HG03045 (cell line): ENCODE measurements at regions not wholly inside any gene's neighbourhood (a gene's known extent, or its start where the extent isn't known, plus 50 kb on each side); places are given as distances from the start of the nearest gene placed in this dataset.
A peak's percentile ranks its signal among the peaks of the same experiment; 100 is the strongest.

ENCODE experiments used
- ATAC-seq: cut with Tn5 transposase; IDR thresholded peaks from one replicate; pipeline ENCODE4 v1.9.1; 2021; ENCODE audit warnings: mild to moderate bottlenecking, moderate library complexity; ENCODE audit not compliant: unreplicated experiment

GRCh38 chr2:195413944-195414343 is 243.1 kb upstream of the SLC39A10 start:
- ATAC-seq: no peak

DNA sequence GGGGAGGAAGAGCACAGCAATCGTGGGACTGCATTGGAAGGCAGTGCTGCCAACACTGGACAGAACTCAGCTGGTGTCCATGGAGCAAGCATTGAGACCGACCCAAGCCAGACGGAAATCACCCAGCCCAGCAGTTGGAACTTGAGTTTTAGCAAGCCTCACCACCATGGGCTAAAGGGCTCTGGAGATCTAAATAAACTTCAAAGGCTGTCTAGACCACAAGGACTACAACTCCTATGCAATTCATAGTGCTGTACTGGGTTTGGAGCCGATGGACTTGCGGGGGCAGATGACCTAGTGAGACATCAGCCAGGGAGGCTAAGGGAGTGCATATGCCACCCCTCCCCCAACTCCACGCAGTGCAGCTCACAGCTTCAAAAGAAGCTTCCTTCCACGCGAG is 243.6 kb upstream of the SLC39A10 start:
- no peak for ATAC-seq

DNA sequence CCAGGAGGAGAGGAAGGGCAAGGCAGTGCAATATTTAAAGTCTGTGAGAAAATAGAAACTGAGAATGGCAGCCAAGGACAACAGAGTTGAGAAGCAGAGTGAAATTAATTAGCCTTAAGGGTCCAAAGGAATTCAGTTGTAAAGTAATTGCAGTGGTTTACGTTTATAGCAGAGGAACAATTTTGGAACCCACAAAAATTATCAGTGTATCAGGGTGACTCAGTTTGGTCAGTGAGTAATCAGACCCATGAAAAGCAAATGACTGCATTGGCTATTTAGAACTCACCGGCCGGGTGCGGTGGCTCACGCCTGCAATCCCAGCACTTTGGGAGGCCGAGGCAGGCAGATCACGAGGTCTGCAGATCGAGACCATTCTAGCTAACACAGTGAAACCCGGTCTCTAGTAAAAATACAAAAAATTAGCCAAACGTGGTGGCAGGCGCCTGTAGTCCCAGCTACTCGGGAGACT is 245.8 kb upstream of the SLC39A10 start:
- ATAC-seq: no peak

- peak; percentile 68 for ATAC-seq
Observed at GRCh38 chr2:195410074-195410671, 246.9 kb upstream of the SLC39A10 start.

DNA sequence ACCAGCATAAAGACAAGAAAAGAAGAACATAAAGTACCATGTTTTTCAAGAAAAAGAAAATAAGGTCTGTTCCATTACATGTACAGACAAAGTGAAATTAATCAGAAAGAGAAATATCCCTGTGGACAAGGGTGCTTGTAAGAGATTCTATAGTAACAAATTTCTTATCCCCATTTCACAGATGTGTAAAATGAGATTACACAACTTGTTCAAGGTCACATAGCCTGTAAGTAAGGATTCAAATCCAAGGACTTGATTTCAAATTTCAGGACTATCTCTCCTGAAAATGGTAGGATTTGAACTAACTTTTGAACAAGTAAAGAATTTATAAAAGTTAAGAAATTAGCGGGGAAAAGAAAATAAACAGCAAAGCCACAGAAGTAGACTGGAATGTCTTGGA is 248.2 kb upstream of the SLC39A10 start:
- no peak for ATAC-seq

DNA sequence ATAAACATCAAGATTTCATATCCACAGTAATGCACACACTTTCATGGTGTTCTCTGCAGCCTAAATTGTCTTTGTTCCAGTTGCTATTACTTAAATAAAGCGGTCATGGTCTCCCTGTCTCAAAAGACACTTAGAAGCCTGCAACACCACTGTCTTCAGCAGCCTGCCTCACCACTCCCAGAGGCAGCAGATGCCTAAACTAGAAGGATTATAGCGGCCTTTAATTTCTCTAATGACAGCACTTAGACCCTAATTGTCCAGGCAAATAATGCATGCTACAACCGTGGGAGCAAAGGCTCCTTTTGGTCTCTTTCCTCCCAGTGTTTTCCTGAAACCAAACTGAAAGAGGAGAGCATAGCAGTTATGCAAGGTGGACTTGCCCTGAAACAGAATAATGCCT is 248.8 kb upstream of the SLC39A10 start:
- no peak for ATAC-seq

DNA sequence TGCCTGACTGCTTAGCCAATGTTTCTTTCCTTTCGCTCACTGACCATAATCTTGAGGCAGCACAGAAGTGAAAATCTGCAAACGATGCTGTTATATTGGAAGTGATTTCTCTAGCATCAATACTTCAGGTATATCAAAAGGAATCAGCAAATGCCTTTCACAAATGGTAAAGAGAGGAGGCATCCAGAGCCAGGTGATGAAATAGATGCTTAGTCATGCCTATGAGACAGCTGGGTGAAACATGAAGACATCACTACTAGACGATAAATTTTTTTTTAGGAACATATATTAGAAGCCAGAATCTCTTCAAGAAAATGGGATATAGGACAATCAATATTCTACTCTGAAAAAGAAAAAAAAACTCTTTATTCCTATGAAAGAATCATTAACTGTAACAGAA is 249.2 kb upstream of the SLC39A10 start:
- no peak for ATAC-seq

DNA sequence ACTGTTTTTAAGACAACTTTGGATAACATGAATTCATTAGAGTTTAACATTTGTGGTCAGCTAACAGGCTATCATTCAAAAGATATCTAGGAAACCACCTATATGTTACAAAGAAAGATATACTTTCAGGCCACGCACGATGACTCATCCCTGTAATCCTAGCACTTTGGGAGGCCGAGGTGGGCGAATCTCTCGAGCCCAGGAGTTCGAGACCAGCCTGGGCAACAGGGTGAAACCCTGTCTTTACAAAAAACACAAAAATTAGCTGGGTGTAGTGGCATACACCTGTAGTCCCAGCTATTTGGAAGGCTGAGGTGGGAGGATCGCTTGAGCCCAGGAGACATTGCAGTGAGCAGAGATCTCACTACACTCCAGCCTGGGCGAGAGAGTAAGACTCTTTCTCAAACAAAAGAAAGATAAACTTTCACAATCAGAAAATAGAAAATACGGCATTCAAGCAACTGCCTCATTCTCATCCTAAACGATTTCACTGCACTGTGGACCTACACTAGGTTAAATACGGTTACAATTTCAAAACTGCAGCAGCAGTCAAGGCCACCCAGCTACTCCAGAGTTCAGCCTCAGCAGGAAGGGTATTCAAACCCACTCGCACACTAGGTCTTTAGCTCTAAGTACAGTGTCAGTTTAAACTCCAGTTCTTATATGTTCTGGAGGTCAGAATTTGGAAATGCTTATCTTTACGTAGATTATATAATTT is 250.0 kb upstream of the SLC39A10 start:
- no peak for ATAC-seq

DNA sequence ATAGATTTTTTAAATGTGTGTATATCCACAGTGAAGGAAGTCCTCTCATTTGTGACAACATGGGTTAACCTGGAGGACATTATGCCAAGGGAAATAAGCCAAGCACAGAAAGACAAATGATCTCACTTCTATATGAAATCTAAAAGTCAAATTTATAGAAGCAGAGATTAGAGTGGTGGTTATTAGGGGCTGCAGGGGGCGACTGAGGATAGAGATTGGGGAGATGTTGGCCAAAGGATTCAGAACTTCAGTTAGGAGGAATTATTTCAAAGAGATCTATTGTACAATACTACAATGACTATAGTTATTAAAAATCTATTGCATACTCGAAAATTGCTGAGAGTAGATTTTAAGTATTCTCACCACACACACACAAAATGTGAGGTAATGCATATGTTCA is 252.4 kb upstream of the SLC39A10 start:
- ATAC-seq: no peak

DNA sequence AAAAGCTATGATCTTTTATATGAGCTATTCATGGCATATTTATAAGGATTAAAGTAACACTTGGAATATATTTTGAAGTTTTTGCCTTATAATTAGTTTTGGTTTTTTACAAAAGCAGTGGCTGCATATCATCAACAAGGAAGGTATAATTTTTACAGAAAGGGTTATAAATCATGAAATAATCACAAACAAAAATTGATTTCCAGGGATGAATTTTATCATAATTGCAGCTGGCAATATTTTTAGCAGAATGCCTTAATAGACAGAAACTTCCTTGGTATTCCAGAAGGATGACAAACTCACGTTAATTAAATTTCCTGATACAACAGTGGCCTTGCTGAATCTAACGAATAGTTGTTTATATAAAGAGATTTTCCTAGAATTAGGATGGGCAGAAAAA is 260.5 kb upstream of the SLC39A10 start:
- ATAC-seq: no peak

DNA sequence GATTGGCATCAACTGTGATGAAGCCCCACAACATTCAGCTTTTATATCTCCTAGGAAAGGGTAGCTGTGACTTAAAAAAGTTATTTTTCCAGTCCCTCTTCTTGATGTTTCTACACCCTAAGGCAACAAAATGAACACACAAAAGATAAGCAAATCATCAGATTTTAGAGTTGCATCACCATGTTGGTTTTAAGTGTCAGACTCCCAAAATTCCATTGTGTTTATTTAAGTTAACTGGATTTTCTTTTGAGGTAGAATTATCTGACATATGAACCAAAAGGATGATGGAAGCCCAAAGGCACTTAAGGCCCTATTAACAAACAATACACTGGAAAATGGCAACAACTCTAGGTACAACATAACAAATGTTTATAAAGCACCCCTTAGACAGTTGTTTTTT is 261.7 kb upstream of the SLC39A10 start:
- ATAC-seq: no peak

GRCh38 chr2:195392446-195393336 is 264.3 kb upstream of the SLC39A10 start:
- ATAC-seq: no peak

DNA sequence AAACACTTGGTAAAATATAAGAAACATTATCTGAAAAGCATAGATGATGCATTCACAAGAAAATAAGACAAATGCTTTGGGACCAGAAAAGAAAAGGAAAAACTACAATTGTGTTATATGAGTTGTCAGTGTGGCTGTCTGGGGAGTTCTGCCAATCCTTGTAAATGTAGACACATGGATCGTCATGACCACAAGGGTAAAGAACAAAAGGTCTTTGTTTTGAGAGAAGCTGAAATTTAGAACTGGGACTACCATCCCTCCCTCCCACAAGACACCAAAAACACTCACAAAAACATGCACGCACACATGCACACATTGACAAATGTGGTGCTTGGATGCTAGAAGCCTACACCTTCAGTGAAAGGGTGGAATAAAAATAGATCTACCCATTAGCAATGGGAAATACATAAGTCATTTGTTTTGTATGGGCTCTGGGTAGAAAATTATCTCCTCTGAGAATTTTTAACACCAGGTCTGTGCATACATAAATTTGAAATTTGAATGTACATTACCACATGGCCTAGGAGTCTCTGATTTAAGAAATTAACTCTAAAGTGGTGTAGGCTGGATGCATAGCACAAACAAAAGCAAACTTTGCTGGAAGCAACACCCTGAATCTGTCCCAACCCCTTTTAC is 266.2 kb upstream of the SLC39A10 start:
- ATAC-seq: no peak

- no peak for ATAC-seq
Observed at GRCh38 chr2:195388028-195388427, 269.0 kb upstream of the SLC39A10 start.

GRCh38 chr2:195382186-195382585 is 274.8 kb upstream of the SLC39A10 start:
- no peak for ATAC-seq

DNA sequence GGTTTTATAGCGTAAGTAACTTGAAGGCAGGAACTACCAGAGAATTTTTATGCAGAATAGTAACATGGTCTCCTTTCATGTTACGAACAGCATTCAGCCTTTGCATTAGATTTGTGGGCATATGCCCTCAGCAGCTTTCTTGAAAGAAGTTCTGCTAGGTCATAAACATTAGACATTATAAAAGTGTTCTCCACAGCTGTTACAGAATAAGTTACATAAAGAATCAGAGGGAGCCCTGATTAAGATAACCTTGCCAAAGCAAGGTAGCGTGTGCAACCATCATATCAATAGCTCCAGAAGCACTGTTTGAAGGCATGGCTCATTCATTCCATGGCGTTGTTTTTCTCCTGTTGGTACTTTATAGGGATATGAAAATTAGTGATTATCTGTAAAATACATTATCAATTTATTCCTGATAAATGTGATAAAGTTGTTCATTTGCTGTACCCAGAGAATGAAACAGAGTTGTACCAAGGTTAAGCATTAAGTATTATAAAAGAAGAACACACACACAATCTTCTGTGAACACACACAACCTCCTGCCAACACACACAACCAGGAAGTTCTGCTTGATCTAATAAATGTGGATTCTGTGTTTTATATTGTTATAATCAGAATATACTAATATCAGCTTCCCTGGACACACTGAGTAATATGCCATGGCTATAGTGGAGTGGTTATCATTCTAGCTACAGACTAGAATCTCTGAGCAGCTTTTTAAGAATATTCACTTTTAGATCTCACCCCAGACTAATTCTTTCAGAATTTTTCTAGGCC is 286.7 kb upstream of the SLC39A10 start:
- ATAC-seq: no peak

DNA sequence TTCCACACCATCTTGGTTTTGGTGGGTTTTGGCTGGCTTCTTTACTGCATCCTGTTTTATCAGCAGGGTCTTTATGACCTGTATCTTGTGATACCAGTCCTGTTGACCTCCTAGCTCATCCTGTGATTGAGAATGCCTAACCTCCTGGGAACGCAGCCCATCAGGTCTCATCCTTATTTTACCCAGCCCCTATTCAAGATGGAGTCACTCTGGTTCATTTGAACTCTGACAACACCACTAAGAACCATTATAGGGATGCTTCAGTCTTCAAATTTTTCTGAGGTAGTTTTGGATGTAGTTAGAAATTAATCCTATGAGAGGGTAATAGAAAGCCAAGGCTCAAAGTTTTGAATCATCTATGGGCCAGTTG is 287.8 kb upstream of the SLC39A10 start:
- ATAC-seq: no peak

DNA sequence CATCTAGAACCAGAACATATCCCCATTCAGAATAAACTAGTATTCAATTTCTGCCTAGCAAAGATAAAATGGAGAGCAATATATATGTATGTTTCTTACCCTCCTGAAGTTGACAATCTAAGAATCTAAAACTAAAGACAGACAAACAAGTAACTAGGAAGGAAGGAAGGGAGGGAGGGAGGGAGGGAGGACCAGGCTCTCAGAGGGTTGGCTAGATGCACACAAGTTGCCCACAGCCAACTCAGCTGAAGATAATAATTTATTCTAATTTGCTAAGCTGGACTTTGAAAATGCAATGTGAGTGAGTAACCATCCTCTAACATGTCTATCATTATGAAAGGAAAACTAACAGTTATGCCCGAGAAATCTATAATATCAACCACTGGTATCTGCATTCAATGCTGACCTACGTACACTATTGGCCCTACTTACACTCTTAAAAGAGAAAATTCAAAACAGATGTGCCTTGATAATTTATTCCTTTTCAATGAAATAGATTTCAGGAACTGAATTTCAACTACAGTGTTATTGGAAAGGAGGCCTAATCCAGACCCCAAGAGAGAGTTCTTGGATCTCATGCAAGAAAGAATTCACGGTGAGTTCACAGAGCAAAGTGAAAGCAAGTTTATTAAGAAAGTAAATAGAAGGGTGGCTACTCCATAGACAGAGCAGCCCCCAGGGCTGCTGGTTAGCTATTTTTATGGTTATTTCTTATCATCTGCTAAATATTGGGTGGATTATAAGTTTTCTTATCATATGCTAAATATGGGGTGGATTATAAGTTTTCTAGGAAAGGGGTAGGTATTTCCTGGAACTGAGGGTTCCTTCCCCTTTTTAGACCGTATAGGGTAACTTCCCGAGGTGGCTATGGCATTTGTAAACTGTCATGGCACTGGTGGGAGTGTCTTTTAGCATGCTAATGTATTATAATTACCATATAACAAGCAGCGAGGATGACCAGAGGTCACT is 288.5 kb upstream of the SLC39A10 start:
- no peak for ATAC-seq

- no peak for ATAC-seq
Observed at GRCh38 chr2:195367809-195368208, 289.2 kb upstream of the SLC39A10 start.
